ENCODE measurements at regions not wholly inside any gene's neighbourhood (a gene's known extent, or its start where the extent isn't known, plus 50 kb on each side); places are given as distances from the start of the nearest gene placed in this dataset.

GRCh38 chr12:105585107-105585506 is 254.6 kb downstream of the C12orf75 start:
- Mint-ChIP-seq H3K9me3 (peaks cover 0 to 3% (median 0%) of the 10 kb centered on the region in 11 donors), H3K4me1 (no peaks in the 10 kb centered on the region), H3K27ac (no peak overlapping the region), H3K27me3 (peaks cover 8 to 18% (median 15%) of the 10 kb centered on the region in 5 donors), H3K4me3 (no peak overlapping the region), H3K36me3 (no peaks in the 10 kb centered on the region)
- ATAC-seq (no peak), DNase-seq (no peak)
- Histone ChIP-seq H3K27ac (ENCODE audit: low read depth, low read length) (no peak overlapping the region), H3K9me3 (ENCODE audit: control insufficient read depth in 2 of 3, low read length in 3 of 3) (no peaks in the 10 kb centered on the region), H3K4me1 (ENCODE audit: control insufficient read depth in 2 of 2, insufficient read depth in 2 of 2, low read length in 2 of 2) (no peaks in the 10 kb centered on the region), H3K4me3 (ENCODE audit: low read length) (no peak overlapping the region), H3K27me3 (ENCODE audit: control insufficient read depth in 2 of 2, insufficient read depth in 2 of 2, low read length in 2 of 2) (no peaks in the 10 kb centered on the region), H3K36me3 (ENCODE audit: control insufficient read depth in 2 of 3, insufficient read depth in 3 of 3, low read length in 3 of 3) (no peaks in the 10 kb centered on the region)
- CTCF ChIA-PET = no interaction called here
- intact Hi-C loops (cut with micrococcal nuclease) = no loop called here
- POLR2A ChIA-PET = no interaction called here

- no peak for ATAC-seq
- POLR2A ChIA-PET = no interaction called here
- H3K9me3 Mint-ChIP-seq = peaks cover 0 to 3% (median 0%) of the 10 kb centered on the region in 11 donors
- Histone ChIP-seq H3K9me3 (ENCODE audit: control insufficient read depth in 2 of 3, low read length in 3 of 3) (no peaks in the 10 kb centered on the region), H3K27me3 (ENCODE audit: control insufficient read depth in 2 of 2, insufficient read depth in 2 of 2, low read length in 2 of 2) (no peaks in the 10 kb centered on the region), H3K4me1 (ENCODE audit: control insufficient read depth in 2 of 2, insufficient read depth in 2 of 2, low read length in 2 of 2) (no peaks in the 10 kb centered on the region), H3K36me3 (ENCODE audit: control insufficient read depth in 2 of 3, insufficient read depth in 3 of 3, low read length in 3 of 3) (no peaks in the 10 kb centered on the region), H3K27ac (ENCODE audit: low read depth, low read length) (no peak overlapping the region), H3K4me3 (ENCODE audit: low read length) (no peak overlapping the region)
- H3K4me1 Mint-ChIP-seq = no peaks in the 10 kb centered on the region
- no peak for DNase-seq
- intact Hi-C loops (cut with micrococcal nuclease) = no loop called here
- peaks cover 8 to 18% (median 14%) of the 10 kb centered on the region in 5 donors for H3K27me3 Mint-ChIP-seq
- no peaks in the 10 kb centered on the region for H3K36me3 Mint-ChIP-seq
- CTCF ChIA-PET = no interaction called here
- no peak overlapping the region for H3K27ac Mint-ChIP-seq
- no peak overlapping the region for H3K4me3 Mint-ChIP-seq
Measured at GRCh38 chr12:105587237-105587636, 256.7 kb downstream of the C12orf75 start.

- H3K36me3 Mint-ChIP-seq = no peaks in the 10 kb centered on the region
- H3K4me3 Mint-ChIP-seq = no peak overlapping the region
- H3K4me1 Mint-ChIP-seq = no peaks in the 10 kb centered on the region
- Histone ChIP-seq H3K9me3 (ENCODE audit: control insufficient read depth in 2 of 3, low read length in 3 of 3) (no peaks in the 10 kb centered on the region), H3K4me3 (ENCODE audit: low read length) (no peak overlapping the region), H3K27me3 (ENCODE audit: control insufficient read depth in 2 of 2, insufficient read depth in 2 of 2, low read length in 2 of 2) (no peaks in the 10 kb centered on the region), H3K27ac (ENCODE audit: low read depth, low read length) (no peak overlapping the region), H3K36me3 (ENCODE audit: control insufficient read depth in 2 of 3, insufficient read depth in 3 of 3, low read length in 3 of 3) (no peaks in the 10 kb centered on the region), H3K4me1 (ENCODE audit: control insufficient read depth in 2 of 2, insufficient read depth in 2 of 2, low read length in 2 of 2) (no peaks in the 10 kb centered on the region)
- no peak for DNase-seq
- CTCF ChIA-PET = no interaction called here
- POLR2A ChIA-PET = no interaction called here
- no peak overlapping the region for H3K27ac Mint-ChIP-seq
- intact Hi-C loops (cut with micrococcal nuclease) = no loop called here
- peaks cover 0 to 3% (median 0%) of the 10 kb centered on the region in 11 donors for H3K9me3 Mint-ChIP-seq
- peaks cover 8 to 22% (median 18%) of the 10 kb centered on the region in 5 donors for H3K27me3 Mint-ChIP-seq
- ATAC-seq = no peak
Measured at GRCh38 chr12:105588106-105588505, 257.6 kb downstream of the C12orf75 start.

- DNase-seq (no peak), ATAC-seq (no peak)
- ChIA-PET CTCF (no interaction called here), POLR2A (no interaction called here)
- peaks cover 2 to 24% (median 13%) of the 10 kb centered on the region in 5 donors for H3K27me3 Mint-ChIP-seq
- no peak overlapping the region for H3K4me3 Mint-ChIP-seq
- no peaks in the 10 kb centered on the region for H3K36me3 Mint-ChIP-seq
- peaks cover 0 to 3% (median 0%) of the 10 kb centered on the region in 11 donors for H3K9me3 Mint-ChIP-seq
- Histone ChIP-seq H3K4me3 (ENCODE audit: low read length) (no peak overlapping the region), H3K27ac (ENCODE audit: low read depth, low read length) (no peak overlapping the region), H3K4me1 (ENCODE audit: control insufficient read depth in 2 of 2, insufficient read depth in 2 of 2, low read length in 2 of 2) (no peaks in the 10 kb centered on the region), H3K27me3 (ENCODE audit: control insufficient read depth in 2 of 2, insufficient read depth in 2 of 2, low read length in 2 of 2) (no peaks in the 10 kb centered on the region), H3K9me3 (ENCODE audit: control insufficient read depth in 2 of 3, low read length in 3 of 3) (no peaks in the 10 kb centered on the region), H3K36me3 (ENCODE audit: control insufficient read depth in 2 of 3, insufficient read depth in 3 of 3, low read length in 3 of 3) (no peaks in the 10 kb centered on the region)
- no peaks in the 10 kb centered on the region for H3K4me1 Mint-ChIP-seq
- intact Hi-C loops (cut with micrococcal nuclease) = no loop called here
- H3K27ac Mint-ChIP-seq = no peak overlapping the region
Measured at GRCh38 chr12:105590571-105590970, 260.1 kb downstream of the C12orf75 start.

GRCh38 chr12:105595440-105595839 is 264.9 kb downstream of the C12orf75 start:
- intact Hi-C loops (cut with micrococcal nuclease) = no loop called here
- Mint-ChIP-seq H3K27me3 (peaks cover 0 to 21% (median 11%) of the 10 kb centered on the region in 5 donors), H3K4me3 (no peak overlapping the region), H3K4me1 (no peaks in the 10 kb centered on the region), H3K9me3 (peaks cover 0 to 11% (median 2%) of the 10 kb centered on the region in 11 donors), H3K27ac (no peak overlapping the region), H3K36me3 (no peaks in the 10 kb centered on the region)
- POLR2A ChIA-PET = no interaction called here
- ATAC-seq (no peak), DNase-seq (no peak)
- H3K4me1 ChIP-seq (ENCODE audit: control insufficient read depth in 2 of 2, insufficient read depth in 2 of 2, low read length in 2 of 2) = no peaks in the 10 kb centered on the region
- no peaks in the 10 kb centered on the region for H3K9me3 ChIP-seq (ENCODE audit: control insufficient read depth in 2 of 3, low read length in 3 of 3)
- CTCF ChIA-PET = no interaction called here
- H3K36me3 ChIP-seq (ENCODE audit: control insufficient read depth in 2 of 3, insufficient read depth in 3 of 3, low read length in 3 of 3) = no peaks in the 10 kb centered on the region
- H3K4me3 ChIP-seq (ENCODE audit: low read length) = no peak overlapping the region
- no peaks in the 10 kb centered on the region for H3K27me3 ChIP-seq (ENCODE audit: control insufficient read depth in 2 of 2, insufficient read depth in 2 of 2, low read length in 2 of 2)
- H3K27ac ChIP-seq (ENCODE audit: low read depth, low read length) = no peak overlapping the region

- Histone ChIP-seq H3K27ac (ENCODE audit: low read depth, low read length) (no peak overlapping the region), H3K9me3 (ENCODE audit: control insufficient read depth in 2 of 3, low read length in 3 of 3) (no peaks in the 10 kb centered on the region), H3K4me3 (ENCODE audit: low read length) (no peak overlapping the region), H3K36me3 (ENCODE audit: control insufficient read depth in 2 of 3, insufficient read depth in 3 of 3, low read length in 3 of 3) (no peaks in the 10 kb centered on the region), H3K4me1 (ENCODE audit: control insufficient read depth in 2 of 2, insufficient read depth in 2 of 2, low read length in 2 of 2) (no peaks in the 10 kb centered on the region), H3K27me3 (ENCODE audit: control insufficient read depth in 2 of 2, insufficient read depth in 2 of 2, low read length in 2 of 2) (no peaks in the 10 kb centered on the region)
- no peaks in the 10 kb centered on the region for H3K4me1 Mint-ChIP-seq
- peaks cover 0 to 11% (median 2%) of the 10 kb centered on the region in 11 donors for H3K9me3 Mint-ChIP-seq
- ChIA-PET POLR2A (no interaction called here), CTCF (no interaction called here)
- no peak overlapping the region for H3K4me3 Mint-ChIP-seq
- intact Hi-C loops (cut with micrococcal nuclease) = no loop called here
- peaks cover 0 to 25% (median 11%) of the 10 kb centered on the region in 5 donors for H3K27me3 Mint-ChIP-seq
- no peak for DNase-seq
- no peaks in the 10 kb centered on the region for H3K36me3 Mint-ChIP-seq
- ATAC-seq = no peak
- H3K27ac Mint-ChIP-seq = no peak overlapping the region
Measured at GRCh38 chr12:105596731-105597130, 266.2 kb downstream of the C12orf75 start.

- CTCF ChIA-PET = no interaction called here
- Histone ChIP-seq H3K9me3 (ENCODE audit: control insufficient read depth in 2 of 3, low read length in 3 of 3) (no peaks in the 10 kb centered on the region), H3K4me3 (ENCODE audit: low read length) (no peak overlapping the region), H3K27ac (ENCODE audit: low read depth, low read length) (no peak overlapping the region), H3K36me3 (ENCODE audit: control insufficient read depth in 2 of 3, insufficient read depth in 3 of 3, low read length in 3 of 3) (no peaks in the 10 kb centered on the region), H3K4me1 (ENCODE audit: control insufficient read depth in 2 of 2, insufficient read depth in 2 of 2, low read length in 2 of 2) (no peaks in the 10 kb centered on the region), H3K27me3 (ENCODE audit: control insufficient read depth in 2 of 2, insufficient read depth in 2 of 2, low read length in 2 of 2) (no peaks in the 10 kb centered on the region)
- peaks cover 0 to 25% (median 5%) of the 10 kb centered on the region in 5 donors for H3K27me3 Mint-ChIP-seq
- POLR2A ChIA-PET = no interaction called here
- ATAC-seq = no peak
- intact Hi-C loops (cut with micrococcal nuclease) = no loop called here
- peaks cover 0 to 11% (median 3%) of the 10 kb centered on the region in 11 donors for H3K9me3 Mint-ChIP-seq
- no peak overlapping the region for H3K4me3 Mint-ChIP-seq
- no peak overlapping the region for H3K27ac Mint-ChIP-seq
- H3K4me1 Mint-ChIP-seq = no peaks in the 10 kb centered on the region
- no peaks in the 10 kb centered on the region for H3K36me3 Mint-ChIP-seq
- DNase-seq = no peak
Measured at GRCh38 chr12:105598031-105598430, 267.5 kb downstream of the C12orf75 start.

Data from naive thymus-derived CD4-positive, alpha-beta T cell (primary cell).